Activated naive CD8-positive, alpha-beta T cell treated with anti-CD3 and anti-CD28 coated beads for 36 hours (primary cell): ENCODE measurements at regions not wholly inside any gene's neighbourhood (a gene's known extent, or its start where the extent isn't known, plus 50 kb on each side); places are given as distances from the start of the nearest gene placed in this dataset.
"Not testable (repeated sequence)": the region's sequence is repeated elsewhere in the genome, so short reads cannot be mapped to it uniquely, and the experiment has no call there.

Experiments
- DNase-seq: peaks from one replicate; pipeline ENCODE4 v3.0.0; 2021
- H3K27ac Mint-ChIP-seq: one replicate; pipeline ENCODE4 v1.8.0; 2022; ENCODE audit warnings: mild to moderate bottlenecking, moderate library complexity, mixed read lengths
- H3K27me3 Mint-ChIP-seq: one replicate; pipeline ENCODE4 v1.8.0; 2022; ENCODE audit warnings: mild to moderate bottlenecking, mixed read lengths
- H3K36me3 Mint-ChIP-seq: one replicate; pipeline ENCODE4 v1.8.0; 2021; ENCODE audit warnings: mild to moderate bottlenecking, mixed read lengths
- H3K4me1 Mint-ChIP-seq: one replicate; pipeline ENCODE4 v1.8.0; 2021; ENCODE audit warnings: mixed read lengths
- H3K4me3 Mint-ChIP-seq: one replicate; pipeline ENCODE4 v1.8.0; 2022; ENCODE audit warnings: mild to moderate bottlenecking, moderate library complexity, mixed read lengths
- H3K9me3 Mint-ChIP-seq: one replicate; pipeline ENCODE4 v1.8.0; 2022; ENCODE audit warnings: mixed read lengths

DNA sequence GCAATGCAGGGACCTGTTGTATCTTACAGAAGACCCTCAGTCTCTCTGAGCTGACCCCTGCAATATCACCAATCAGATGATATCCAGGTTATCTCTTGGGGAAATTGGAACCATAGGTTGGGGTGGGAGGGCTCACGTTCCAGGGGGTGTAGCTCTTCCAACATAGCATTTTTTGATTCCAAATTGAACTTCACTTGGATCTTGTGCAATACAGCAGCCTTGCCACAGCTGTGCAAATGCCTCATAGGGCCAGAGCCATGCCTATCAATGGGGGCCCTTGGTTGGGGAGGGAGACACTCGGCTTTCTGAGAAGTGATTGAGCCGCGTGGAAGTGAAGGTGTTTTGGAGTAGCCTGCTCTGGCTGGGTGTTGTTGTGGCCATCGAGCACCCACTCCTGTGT is 117.2 kb upstream of the PITX1 start:
- H3K27me3 Mint-ChIP-seq = peaks cover 9% of the 10 kb centered on the region
- H3K4me1 Mint-ChIP-seq = no peaks in the 10 kb centered on the region
- H3K4me3 Mint-ChIP-seq = no peak overlapping the region
- H3K9me3 Mint-ChIP-seq = peaks cover 3% of the 10 kb centered on the region
- H3K27ac Mint-ChIP-seq = no peak overlapping the region
- H3K36me3 Mint-ChIP-seq = no peaks in the 10 kb centered on the region
- no peak for DNase-seq

DNA sequence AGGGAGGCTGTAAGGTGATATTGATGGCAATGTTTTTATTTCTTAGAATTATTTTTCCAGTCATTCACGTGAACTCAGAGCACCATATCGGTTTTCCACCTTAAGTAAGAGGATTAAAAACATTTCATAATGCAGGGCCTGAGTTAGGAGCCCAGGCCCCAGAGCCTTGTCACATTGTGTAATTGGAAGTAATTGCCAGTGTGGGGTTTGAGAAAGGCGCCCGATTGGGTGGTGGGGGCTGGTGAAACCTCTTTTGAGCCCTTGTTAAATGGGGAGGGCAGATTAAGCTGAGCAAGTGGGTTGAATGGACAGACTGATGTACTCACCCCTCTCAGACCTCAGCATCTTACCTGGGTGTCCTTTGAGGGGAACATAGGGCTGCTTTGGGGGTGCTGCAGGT is 116.7 kb upstream of the PITX1 start:
- Mint-ChIP-seq H3K4me1 (no peaks in the 10 kb centered on the region), H3K27me3 (peaks cover 10% of the 10 kb centered on the region), H3K9me3 (peaks cover 3% of the 10 kb centered on the region), H3K27ac (no peak overlapping the region), H3K4me3 (no peak overlapping the region), H3K36me3 (no peaks in the 10 kb centered on the region)
- no peak for DNase-seq

GRCh38 chr5:135149956-135150723 is 116.1 kb upstream of the PITX1 start:
- no peak overlapping the region for H3K27ac Mint-ChIP-seq
- no peak for DNase-seq
- no peaks in the 10 kb centered on the region for H3K36me3 Mint-ChIP-seq
- peaks cover 3% of the 10 kb centered on the region for H3K9me3 Mint-ChIP-seq
- peaks cover 10% of the 10 kb centered on the region for H3K27me3 Mint-ChIP-seq
- no peak overlapping the region for H3K4me3 Mint-ChIP-seq
- no peaks in the 10 kb centered on the region for H3K4me1 Mint-ChIP-seq

GRCh38 chr5:135149229-135149955 is 115.4 kb upstream of the PITX1 start:
- no peak overlapping the region for H3K4me3 Mint-ChIP-seq
- H3K36me3 Mint-ChIP-seq = no peaks in the 10 kb centered on the region
- H3K4me1 Mint-ChIP-seq = no peaks in the 10 kb centered on the region
- no peak overlapping the region for H3K27ac Mint-ChIP-seq
- no peak for DNase-seq
- peaks cover 10% of the 10 kb centered on the region for H3K27me3 Mint-ChIP-seq
- peaks cover 3% of the 10 kb centered on the region for H3K9me3 Mint-ChIP-seq

GRCh38 chr5:135147294-135148090 is 113.5 kb upstream of the PITX1 start:
- H3K4me1 Mint-ChIP-seq = no peaks in the 10 kb centered on the region
- peaks cover 10% of the 10 kb centered on the region for H3K27me3 Mint-ChIP-seq
- H3K4me3 Mint-ChIP-seq = no peak overlapping the region
- H3K9me3 Mint-ChIP-seq = peaks cover 3% of the 10 kb centered on the region
- H3K27ac Mint-ChIP-seq = no peak overlapping the region
- no peak for DNase-seq
- no peaks in the 10 kb centered on the region for H3K36me3 Mint-ChIP-seq

GRCh38 chr5:135145985-135146384 is 112.0 kb upstream of the PITX1 start:
- peaks cover 3% of the 10 kb centered on the region for H3K9me3 Mint-ChIP-seq
- no peak overlapping the region for H3K4me3 Mint-ChIP-seq
- H3K36me3 Mint-ChIP-seq = no peaks in the 10 kb centered on the region
- H3K27ac Mint-ChIP-seq = no peak overlapping the region
- H3K4me1 Mint-ChIP-seq = no peaks in the 10 kb centered on the region
- peaks cover 7% of the 10 kb centered on the region for H3K27me3 Mint-ChIP-seq
- no peak for DNase-seq

- not testable (repeated sequence) for H3K36me3 Mint-ChIP-seq, H3K4me3 Mint-ChIP-seq, H3K27ac Mint-ChIP-seq, H3K9me3 Mint-ChIP-seq, H3K4me1 Mint-ChIP-seq, DNase-seq
- H3K27me3 Mint-ChIP-seq = peaks cover 12% of the 10 kb centered on the region
These were observed 109.7 kb upstream of the PITX1 start for GRCh38 chr5:135143682-135144081.

DNA sequence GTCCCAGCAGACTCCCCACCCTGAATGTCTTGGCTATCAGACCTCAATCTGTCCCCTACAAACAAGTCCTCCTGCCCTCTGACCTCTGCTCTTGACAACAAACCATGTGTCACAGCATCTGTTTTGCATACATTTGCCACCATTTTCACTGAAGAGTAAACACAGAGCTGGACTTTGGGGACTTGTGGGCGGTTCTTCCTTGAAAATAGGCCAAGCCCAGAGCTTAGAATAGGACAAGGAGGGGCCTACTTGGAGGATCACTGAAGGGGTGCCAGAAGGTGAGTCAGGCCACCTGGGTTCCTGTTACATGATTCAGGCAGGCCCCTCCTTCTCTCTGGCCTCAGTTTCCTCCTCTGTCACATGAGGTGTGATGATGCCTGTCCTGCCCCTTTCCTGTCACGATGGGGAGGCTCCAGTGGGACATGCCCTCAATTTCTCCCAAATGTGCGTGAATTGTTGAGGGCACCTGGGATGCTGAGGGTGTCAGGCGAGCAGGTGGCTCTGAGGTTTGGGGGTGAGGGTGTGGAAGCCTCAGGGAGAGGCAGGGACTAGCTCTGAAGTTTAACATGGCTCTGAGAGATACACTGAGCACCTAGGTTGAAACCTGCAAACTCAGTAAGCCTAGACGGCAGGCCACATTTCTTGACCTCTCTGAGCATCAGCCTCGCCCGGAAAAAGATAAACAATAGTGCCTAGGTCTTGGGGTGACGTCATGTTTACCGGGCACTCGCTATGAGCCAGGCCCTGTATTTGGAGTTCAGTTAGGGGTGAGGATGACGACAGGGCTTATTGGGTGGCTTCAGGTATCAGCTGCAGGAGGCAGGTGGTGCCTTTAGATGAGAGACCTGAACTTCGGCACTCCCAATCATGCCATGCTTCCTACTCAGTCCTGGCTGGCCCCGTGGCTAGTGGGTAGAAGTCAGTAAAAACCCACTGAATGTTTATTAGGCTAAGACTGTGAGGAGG is 107.6 kb upstream of the PITX1 start:
- H3K27ac Mint-ChIP-seq = no peak overlapping the region
- no peak for DNase-seq
- no peak overlapping the region for H3K4me3 Mint-ChIP-seq
- no peaks in the 10 kb centered on the region for H3K9me3 Mint-ChIP-seq
- H3K4me1 Mint-ChIP-seq = no peaks in the 10 kb centered on the region
- H3K27me3 Mint-ChIP-seq = peaks cover 10% of the 10 kb centered on the region
- H3K36me3 Mint-ChIP-seq = no peaks in the 10 kb centered on the region

GRCh38 chr5:135140446-135141204 is 106.6 kb upstream of the PITX1 start:
- no peaks in the 10 kb centered on the region for H3K36me3 Mint-ChIP-seq
- no peak for DNase-seq
- H3K4me1 Mint-ChIP-seq = no peaks in the 10 kb centered on the region
- H3K4me3 Mint-ChIP-seq = no peak overlapping the region
- peaks cover 6% of the 10 kb centered on the region for H3K27me3 Mint-ChIP-seq
- H3K9me3 Mint-ChIP-seq = no peaks in the 10 kb centered on the region
- H3K27ac Mint-ChIP-seq = no peak overlapping the region

GRCh38 chr5:135139381-135140134 is 105.5 kb upstream of the PITX1 start:
- Mint-ChIP-seq H3K4me3 (no peak overlapping the region), H3K27ac (no peak overlapping the region), H3K27me3 (peaks cover 6% of the 10 kb centered on the region), H3K9me3 (no peaks in the 10 kb centered on the region), H3K4me1 (no peaks in the 10 kb centered on the region), H3K36me3 (no peaks in the 10 kb centered on the region)
- DNase-seq = no peak

DNA sequence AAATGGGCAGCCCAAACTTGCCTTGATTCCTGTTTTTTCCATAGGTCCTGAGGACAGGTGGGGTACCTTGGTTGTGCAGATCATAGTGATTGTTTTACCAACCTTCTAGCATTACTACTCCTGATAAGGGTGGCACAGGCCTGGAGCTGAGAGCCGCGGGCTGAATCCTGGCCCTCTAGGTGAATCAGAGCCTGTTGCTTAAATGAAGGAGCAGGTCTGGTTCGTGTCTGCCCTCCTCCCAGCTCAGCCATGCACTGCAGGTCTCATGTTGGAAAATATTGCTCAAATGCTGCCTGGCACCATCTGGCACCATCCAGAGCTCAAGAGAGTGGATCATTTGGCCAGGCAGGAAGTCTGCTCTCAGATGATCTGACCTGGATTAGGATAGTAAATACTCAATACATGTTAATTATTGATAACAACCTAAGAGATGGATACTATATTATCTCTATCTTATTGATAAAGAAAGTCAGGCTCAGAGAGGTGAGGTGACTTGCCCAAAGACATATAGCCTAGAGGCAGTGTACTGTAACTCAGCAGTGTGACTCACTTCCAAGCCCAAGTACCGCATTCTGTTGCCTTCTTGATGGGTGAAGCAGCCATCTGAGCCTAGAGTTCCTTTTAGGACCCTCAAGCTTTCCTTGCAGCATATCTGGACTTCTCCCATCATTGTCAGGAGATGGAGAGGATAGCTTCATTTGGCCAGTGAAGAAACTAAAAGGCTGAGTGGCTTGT is 104.3 kb upstream of the PITX1 start:
- Mint-ChIP-seq H3K27ac (no peak overlapping the region), H3K4me3 (no peak overlapping the region), H3K36me3 (no peaks in the 10 kb centered on the region), H3K9me3 (no peaks in the 10 kb centered on the region), H3K4me1 (no peaks in the 10 kb centered on the region), H3K27me3 (peaks cover 6% of the 10 kb centered on the region)
- DNase-seq = no peak

DNA sequence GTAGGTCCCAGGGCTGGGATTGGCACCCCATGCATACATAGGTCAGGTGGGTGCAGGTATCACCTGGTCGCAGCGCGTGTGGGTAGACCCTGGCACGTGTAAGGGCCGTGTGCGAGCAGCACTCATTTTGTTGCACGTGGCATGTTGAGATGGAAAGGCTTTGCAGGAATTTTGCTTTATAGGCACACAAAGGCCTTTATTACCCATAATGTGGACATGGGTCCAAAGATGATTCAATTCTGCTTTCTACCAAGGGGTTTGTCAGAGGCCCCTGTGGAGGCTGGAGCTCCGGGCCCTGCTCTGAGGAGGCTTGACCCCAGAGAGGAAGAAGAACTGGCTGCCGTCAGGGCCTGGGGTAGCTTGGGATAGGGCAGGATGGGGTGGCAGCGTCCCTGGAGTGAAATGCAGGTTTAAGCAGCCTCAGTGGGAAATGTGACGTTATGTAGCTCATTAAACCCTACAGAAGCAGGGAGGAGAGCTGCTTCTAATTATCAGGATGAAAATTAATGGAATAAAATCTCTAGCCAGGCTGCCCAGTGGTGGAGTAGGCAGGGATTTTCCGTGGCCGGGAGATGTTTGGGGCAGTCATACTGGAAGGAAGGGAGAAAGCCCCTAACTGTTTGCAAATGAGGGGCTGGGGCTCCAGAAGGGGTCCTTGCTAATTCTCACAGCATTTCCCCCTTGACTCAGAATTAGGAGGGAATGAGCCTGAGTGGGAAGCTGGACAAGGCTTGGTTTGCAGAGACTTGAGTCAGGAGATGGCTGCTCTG is 103.3 kb upstream of the PITX1 start:
- DNase-seq = no peak
- no peaks in the 10 kb centered on the region for H3K36me3 Mint-ChIP-seq

More for the DNA sequence above, 103.3 kb upstream of the PITX1 start:
- H3K4me3 Mint-ChIP-seq = no peak overlapping the region
- H3K4me1 Mint-ChIP-seq = no peaks in the 10 kb centered on the region
- peaks cover 6% of the 10 kb centered on the region for H3K27me3 Mint-ChIP-seq
- no peak overlapping the region for H3K27ac Mint-ChIP-seq
- no peaks in the 10 kb centered on the region for H3K9me3 Mint-ChIP-seq
